ENCODE measurements at regions not wholly inside any gene's neighbourhood (a gene's known extent, or its start where the extent isn't known, plus 50 kb on each side); places are given as distances from the start of the nearest gene placed in this dataset.
A peak's percentile ranks its signal among the peaks of the same experiment; 100 is the strongest.

DNA sequence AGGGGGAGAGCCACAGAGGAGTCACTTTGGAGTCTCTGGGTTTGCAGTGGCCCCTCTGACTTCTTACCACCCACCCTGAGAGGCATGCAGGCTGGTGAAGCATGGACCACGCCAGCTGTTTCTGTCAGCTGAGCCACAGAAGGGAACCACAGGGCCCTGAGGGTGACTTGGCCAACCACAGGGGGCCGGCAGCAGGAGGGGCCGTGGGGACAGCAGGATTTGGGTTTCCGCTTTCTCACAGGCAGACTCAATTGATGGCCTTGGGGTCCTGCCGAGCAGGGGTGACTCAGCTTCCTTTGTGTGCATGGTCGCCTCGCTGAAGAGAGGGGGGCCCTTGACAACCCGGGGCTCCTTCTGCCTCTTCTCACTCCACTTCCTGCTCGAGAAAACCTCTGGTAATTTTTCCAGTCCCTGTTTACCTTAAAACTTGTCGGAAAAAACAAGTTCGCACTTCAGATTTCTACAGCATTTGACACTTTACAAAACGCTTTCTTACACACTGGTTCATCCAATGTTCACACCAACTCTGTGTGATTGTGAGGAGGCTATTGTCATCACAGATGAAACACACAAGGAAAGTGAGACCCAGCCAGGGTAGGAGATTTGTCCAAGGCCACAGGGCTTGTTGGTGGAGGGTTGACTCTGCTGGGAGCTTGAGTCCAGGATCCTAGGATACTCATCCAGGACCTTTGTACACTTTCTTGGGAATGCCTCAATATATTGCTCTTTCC, 311.2 kb downstream of the LPIN1 start:
- DNase-seq (ENCODE audit: low read depth in 2 of 2), result peak; percentile 30 to 35

DNA sequence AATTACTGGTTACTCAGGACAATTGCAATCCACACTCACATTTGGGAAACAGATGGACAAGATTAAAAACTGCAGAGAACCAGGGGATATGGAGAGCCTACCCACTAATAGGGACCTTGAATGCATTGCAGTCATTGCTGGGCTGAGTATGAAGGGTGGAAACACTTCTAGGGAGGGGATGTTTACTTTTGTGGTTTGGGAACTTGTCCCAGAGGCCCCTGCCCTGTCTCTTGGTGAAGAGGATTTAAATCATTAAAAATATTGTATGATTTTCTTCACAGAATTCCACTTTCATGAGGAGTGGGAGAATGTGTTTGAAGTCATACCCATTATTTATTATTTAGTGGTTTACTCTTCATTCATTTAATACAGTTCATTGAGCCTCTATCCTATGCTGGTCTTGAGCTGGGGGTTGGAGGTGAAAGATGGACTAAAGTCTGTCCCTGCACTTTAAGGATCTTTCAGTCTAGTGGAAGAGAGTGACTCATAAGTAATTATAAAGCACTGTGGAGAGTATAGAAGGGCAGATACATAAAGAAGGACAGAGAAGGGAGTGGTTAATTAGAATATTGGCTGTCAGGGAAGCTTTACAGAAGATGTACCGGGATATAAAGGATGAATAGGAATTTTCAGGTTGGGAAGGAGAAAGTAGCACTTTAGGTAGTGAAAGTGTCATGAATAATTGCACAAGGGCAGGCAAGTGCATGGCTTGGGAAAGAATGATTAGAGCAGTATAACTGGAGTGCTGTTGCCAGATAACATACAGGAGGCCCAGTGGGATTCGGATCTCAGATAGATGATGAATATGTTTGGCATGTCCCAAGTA, 313.4 kb downstream of the LPIN1 start:
- no peak for DNase-seq (ENCODE audit: low read depth in 2 of 2)

DNA sequence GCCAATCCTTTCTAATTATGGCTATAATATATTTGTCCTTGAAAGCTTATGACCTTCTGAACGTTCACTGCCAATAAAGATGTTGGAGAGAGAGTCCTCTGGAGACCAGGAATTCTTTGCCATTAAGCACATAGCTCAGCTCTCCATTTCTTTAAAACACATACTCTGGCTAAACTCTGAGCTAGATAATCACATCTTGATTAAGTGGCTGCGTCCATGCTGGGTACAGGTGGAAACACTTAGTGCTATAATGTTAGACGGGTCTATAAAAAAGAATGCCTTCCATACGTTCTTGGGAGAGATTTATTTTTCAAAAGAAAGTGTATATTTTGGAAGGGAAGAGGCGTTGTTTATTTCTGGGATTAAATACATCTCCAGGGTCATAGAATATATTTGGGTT, 314.5 kb downstream of the LPIN1 start:
- DNase-seq (ENCODE audit: low read depth in 2 of 2), result no peak

DNA sequence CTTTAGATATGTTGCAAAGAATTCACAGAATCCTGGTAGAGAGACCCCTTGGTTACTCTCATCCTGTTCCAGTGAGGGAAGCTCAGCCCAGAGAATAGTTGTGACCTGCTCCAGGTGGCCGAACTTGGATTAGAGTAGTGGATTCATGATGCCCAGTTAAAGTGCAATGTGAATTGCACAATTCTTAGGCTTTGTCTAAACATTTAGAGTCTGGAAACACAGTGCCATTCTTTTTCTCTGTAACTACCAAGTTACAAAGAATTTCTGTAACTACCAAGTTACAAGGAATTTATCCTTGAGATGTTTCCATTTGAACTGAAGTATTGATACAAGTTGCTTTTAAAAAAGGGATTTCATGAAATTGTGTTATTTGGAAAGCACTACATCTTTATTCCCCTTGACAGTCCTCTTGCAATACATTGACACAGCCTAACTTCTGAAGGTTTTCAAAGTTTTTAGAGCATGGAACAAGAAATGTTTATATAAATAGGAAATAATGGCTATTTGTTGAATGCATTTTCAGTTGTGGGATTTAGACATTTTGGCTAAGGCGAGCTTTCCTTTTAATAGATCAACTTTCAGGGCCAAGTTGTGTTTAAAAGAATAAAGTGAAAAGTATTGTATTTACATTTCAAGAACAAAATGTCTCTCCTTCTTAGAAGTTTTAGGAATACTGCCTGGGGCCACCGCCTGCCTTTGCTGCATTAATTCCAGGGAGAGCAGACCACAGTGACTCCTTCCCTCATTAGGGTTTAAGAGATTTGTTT, 315.0 kb downstream of the LPIN1 start:
- DNase-seq (ENCODE audit: low read depth in 2 of 2), result no peak

DNA sequence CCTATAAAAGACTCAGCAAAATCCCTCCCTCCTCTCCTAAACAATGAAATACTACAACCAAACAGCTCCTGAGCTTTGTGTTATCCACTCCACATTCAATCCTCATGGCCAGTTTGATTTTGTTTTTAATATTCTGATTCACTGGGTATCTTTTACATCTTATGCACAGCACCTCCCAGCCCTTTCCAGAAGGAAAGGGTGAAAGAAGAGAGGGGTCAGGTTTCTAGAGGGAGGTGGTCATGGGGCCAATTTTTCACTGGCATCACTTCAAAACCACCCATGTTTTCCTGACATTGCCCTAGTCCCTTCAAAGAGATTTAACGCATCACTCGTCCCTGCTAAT, 315.6 kb downstream of the LPIN1 start:
- DNase-seq (ENCODE audit: low read depth in 2 of 2), result no peak

DNA sequence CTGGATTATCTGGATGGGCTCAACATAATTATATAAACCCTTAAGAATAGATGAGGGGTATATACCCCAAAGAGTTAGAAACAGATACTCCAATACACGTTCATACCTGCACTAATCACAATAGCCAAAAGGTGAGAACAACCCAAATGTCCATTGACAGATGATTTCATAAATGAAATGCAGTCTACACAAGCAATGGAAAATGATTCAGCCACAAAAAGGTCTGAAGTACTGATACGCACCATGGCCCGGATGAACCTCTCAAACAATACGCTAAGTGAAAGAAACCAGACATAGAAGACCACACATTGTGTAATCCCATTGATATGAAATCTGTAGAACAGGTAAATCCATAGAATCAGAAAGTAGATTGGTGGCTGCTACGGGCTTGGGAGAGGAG, 316.8 kb downstream of the LPIN1 start:
- DNase-seq (ENCODE audit: low read depth in 2 of 2), result no peak

DNA sequence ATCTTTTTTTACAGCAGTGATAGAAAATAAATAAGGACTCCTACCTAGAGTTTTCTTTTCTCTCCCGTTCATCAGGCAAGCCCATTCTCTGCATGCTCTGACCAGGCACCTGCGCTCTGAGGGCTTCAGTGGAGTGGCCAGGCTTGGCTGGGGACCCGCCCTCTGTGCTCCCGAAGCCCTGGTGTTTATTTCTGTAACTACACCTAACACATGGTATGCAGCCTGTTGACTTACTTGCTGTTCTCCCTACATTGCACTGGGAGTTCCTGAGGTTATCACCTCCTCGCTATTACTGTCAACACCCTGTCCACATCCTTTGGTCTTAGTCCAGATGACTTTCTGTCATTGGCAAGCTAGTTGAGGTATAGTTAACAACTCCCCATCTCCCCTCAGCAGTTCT, 317.7 kb downstream of the LPIN1 start:
- peak in 1 of 2 donors; percentile 2 for DNase-seq (ENCODE audit: low read depth in 2 of 2)

DNA sequence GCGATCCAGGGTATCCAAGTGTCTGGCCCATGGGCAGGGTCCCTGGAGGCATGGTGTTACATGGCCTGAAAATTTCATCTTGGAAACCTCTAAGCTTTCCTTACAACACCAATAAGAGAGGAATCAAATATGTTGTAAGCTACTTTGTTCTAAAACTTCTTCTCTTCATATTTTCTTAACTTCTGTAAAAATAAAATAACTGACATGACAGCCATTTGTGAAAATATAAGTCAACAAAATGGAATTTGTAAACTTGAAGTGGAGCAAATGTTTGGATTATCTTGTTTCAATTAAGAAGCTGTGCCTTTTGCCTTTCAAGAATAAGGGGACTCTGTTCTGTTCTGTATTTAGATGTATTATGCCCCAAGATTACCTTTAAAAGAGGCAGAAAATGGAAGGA, 319.7 kb downstream of the LPIN1 start:
- no peak for DNase-seq (ENCODE audit: low read depth in 2 of 2)

DNA sequence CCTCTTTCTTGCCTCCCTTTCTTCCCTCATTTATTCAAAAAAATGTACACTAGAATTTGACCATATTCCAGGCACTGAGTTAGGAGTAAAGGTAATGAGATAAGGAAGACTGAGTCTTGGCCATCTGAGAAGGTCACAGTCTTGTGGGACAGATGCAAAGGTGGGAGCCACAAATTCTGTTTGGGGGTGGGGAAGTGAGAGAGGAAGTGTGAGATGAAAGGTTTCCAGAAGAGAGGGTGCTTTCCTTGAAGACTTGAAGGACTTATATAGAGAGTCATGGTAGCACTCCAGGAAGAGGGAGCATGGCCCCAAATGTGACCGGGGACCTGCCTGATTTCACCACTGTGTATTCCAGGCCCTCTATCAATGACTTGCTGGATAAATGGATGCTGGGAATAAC, 320.6 kb downstream of the LPIN1 start:
- DNase-seq (ENCODE audit: low read depth in 2 of 2), result no peak

DNA sequence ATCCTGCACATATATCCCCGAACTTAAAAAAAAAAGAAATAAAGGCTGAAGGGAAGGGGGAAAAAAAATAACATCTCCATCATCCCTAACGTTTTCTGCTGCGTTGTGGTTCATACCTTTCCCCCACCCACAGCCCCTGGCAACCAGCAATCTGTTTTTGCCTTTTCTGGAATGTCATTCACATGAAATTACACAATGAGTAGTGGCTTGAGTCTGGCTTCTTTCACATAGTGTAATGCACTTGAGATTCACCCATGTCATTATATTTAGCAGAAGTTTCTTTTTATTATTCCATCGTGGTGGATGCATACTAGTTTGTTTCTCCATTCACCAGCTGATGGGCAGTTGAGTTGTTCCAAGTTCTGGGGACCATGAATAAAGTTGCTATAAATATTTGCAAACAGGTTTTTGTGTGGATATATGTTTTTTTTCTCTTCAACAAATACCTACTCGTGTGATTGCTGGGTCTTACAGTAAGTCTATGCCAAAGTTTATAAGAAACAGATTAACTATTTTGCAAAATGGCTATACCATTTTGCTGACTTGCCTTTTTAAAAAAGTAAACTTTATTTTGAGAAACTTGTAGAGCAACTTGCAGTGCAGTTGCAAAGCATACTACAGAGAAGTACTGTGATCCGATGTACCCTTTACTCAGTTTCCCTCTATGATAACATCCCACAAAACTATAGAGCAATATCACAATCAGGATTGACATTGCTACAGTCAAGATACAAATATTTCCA, 322.5 kb downstream of the LPIN1 start:
- DNase-seq (ENCODE audit: low read depth in 2 of 2), result no peak

DNA sequence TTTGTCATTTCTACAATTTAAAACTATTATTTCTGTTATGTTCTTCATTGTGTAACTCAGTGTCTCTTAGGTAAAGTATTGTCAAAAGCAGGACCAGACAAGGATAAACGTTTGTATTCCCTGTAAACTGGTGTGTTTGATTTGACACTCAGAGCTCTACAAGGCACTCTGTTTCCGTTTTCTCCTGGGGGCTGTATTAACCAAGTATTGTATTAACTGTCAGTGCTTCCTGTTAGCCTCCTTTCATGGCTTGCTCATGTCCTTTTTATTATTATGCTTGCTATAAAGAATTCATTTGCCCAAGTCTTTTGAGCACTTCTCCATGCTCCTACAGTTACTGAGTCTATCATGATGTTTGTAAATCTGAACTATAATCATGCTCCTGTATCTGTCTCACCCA, 323.7 kb downstream of the LPIN1 start:
- no peak for DNase-seq (ENCODE audit: low read depth in 2 of 2)

DNA sequence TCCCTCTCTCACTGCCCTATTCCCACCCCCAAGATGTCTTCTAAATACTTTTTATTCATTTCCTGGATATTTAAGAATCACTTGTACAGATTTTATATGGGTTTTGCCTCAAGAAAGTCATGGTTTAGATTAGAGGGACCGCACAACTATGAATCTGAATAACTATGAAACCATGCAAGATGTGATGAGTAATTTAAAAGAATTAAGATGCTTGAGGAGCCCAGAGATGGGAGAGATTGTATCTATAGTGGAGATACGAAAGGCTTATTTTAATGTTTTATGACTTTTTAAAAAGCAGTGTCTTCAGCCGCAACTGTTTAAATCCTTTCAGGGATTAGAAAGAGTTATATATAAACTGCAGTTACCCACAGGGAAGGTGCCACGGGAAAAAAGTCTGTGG, 324.1 kb downstream of the LPIN1 start:
- DNase-seq (ENCODE audit: low read depth in 2 of 2), result no peak

DNA sequence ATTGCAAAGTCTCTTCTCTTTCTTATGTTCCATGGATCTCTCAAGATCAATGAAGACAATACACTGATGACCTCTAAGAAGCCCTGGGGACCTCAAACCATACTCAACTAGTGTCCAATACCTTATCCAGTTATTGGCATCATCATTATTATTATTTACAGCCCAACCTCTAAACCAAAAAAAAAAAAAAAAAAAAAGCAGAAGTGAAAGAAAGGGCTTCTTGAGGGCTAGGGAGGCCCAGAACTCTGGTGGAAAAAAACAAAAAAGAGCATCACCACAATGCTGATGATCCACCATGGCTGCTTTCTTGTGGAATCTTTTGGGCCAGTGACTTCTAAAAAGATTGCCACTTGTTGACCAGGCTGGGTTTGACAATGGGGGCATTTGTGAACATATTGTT, 324.9 kb downstream of the LPIN1 start:
- DNase-seq (ENCODE audit: low read depth in 2 of 2), result no peak

DNA sequence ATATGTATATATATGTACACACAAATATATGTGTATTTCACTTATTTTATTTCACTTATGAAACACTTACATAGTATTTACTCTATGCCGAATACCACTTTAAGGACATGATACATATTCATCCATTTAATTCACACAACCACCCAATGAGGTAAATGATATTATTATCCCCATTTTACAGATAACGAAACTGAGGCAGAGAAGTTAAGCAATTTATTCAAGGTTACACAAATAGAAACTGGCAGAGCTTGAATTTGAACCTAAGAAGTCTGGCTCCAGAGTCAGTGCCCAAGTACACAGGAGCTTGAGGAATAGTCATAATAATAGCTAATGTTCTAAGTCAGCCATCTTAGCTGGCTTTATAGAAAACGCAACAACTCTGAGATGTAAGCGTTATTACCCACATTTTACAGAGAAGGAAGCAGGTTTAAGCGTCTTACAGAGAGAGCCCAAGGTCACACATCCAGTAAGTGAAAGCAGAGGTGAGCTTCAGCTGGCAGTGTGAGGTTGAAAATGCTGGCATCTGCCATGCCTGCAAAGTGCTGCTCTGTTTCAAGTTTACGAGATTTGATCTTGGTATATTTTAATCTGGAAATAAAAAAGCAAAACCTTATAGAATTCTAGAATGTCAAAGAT, 326.9 kb downstream of the LPIN1 start:
- DNase-seq (ENCODE audit: low read depth in 2 of 2), result no peak

DNA sequence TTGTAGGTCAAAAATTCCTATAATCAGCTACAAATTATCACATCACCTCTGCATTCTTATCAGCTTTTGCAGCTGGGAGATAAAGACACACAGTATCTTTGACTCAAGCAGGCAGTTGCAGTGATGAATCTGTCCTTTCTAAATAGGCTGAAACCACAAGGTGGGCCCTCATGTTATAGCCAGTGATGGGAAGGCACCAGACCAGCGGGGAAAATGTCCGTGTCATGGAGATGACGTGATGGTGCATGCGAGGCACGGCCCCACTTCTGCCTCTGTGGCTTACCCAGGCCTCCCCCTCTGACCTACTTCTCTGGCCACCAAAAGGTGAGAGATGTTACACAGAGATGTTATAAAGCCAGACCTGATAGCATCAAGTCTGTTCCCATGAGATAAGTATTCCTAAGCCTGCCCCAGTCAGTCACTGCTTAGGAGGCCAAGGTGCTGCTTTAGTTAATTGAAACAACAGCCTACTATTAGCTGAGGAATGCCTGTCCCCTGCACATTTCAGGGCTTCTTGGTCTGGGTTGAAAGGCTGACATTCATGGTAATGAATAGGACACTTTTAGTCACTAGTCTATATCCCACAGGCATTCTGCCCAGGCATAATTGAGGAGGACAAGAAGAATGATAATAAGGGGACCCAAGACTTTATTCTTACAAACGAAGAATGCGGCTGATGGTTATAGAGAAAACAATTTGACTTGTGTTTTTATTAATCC, 327.9 kb downstream of the LPIN1 start:
- DNase-seq (ENCODE audit: low read depth in 2 of 2), result no peak

DNA sequence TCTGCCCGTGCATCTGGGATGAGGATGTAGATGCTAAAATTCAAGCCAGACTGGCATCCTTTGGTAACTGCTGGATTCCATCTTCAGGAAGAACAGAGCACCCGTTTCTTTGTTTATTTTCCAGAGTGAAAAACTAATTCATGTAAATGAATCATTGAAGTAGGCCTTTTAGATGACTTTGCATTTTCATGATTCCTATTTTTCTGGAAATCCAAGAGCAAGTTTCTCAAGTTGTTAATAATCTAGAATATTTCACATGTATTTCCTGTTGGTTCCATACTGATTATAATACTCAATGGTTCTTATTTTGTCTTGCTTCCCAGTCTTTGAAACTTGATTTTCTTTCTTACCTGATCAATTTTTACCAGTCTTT, 328.4 kb downstream of the LPIN1 start:
- DNase-seq (ENCODE audit: low read depth in 2 of 2), result no peak

DNA sequence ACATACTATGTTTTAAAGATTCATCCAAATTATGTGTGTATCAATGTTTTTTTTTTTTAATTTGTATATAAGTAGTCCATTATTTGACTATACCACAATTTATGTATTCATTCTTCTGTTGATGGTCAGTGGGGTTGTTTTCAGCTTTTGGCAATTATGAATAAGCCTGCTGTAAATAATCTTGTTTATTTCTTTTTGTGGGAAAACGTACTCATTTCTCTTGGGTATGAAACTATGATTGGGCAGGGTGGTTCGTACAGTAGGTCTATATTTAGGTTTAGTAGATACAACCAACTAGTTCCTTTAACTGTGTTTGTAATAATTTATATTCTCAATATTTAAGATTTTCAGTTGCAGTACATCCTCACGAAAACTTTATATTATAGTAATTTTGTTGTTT, 329.2 kb downstream of the LPIN1 start:
- no peak for DNase-seq (ENCODE audit: low read depth in 2 of 2)

DNA sequence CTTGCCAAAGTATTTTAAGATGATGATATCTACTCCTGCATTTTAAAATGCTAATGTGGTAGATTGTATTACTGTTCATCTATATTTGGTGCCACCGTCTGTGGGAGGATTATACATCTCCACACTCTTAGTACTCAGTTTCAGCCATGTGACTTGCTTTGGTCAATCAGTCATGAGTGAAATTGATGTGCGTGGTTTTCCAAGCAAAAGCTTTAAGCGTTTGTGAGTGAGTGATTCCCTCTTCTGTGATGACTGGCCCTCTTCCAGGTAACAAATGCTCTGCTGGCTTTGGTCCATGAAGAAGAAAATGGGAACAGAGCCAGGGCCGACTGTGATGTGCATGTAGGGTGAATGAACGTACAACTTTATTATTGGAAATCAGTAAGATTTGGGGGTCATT, 330.4 kb downstream of the LPIN1 start:
- DNase-seq (ENCODE audit: low read depth in 2 of 2), result no peak

DNA sequence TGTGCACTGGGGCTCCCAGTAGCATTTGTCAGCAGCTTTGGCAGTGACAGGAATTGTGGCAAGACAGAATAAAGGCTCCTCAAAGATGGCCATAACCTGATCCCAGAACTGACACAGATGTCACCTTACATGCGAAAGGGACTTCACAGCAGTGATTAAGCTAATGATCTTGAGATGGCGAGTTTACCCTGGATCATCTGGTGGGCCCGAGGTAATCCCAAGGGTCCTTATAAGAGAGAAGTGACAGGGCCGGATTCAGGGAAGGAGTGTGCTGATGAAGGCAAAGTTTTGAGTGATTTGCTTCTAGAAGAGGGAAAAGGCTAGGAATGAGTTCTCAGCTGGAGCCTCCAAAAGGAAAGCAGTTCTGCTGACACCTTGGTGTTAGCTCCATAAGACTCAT, 333.9 kb downstream of the LPIN1 start:
- DNase-seq (ENCODE audit: low read depth in 2 of 2), result no peak

DNA sequence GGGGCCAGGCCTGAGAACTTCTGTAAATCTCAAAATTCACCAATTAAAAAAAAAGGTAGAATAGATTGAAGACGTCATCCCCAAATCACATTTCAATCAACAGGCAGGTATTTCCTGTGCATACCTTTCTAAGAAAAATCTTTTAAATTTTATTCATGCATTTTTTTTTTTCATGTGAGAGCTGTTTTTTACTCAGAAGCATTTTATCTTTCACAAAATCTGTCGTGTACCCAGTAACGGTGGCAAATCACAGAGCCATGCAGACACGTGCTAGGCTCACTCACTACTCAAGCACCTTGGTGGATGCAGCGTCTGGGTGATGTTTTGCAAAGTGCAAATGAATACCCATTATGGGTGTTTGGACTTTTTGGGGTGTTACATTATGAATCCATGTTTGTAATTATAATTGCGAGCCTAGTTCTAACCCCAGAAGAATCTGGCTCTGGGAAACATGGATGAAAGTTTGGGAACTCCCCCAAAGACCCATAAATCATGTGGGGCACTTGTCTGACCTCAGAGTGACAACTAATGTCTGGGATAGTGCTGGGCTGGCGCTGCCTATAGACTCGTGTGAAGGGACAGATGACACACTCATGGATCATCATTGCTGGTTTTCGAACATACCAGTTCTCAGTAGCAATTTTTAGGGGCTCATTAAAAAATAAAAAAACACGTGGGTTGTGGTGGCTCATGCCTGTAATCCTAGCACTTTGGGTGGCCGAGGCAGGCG, 335.2 kb downstream of the LPIN1 start:
- DNase-seq (ENCODE audit: low read depth in 2 of 2), result no peak
